C4-2B (cell line): ENCODE measurements at regions not wholly inside any gene's neighbourhood (a gene's known extent, or its start where the extent isn't known, plus 50 kb on each side); places are given as distances from the start of the nearest gene placed in this dataset.

Experiments
- ZFX ChIP-seq: fragments of 450-650 bp; IDR thresholded peaks from 2 replicates; pipeline ENCODE4 v1.6.1; 2017
- TF ChIP-seq, protein P1 (sequence below): fragments of 450-650 bp; conservative IDR thresholded peaks from 2 replicates; pipeline ENCODE4 v1.5.1; 2017; ENCODE audit warnings: mild to moderate bottlenecking

DNA sequence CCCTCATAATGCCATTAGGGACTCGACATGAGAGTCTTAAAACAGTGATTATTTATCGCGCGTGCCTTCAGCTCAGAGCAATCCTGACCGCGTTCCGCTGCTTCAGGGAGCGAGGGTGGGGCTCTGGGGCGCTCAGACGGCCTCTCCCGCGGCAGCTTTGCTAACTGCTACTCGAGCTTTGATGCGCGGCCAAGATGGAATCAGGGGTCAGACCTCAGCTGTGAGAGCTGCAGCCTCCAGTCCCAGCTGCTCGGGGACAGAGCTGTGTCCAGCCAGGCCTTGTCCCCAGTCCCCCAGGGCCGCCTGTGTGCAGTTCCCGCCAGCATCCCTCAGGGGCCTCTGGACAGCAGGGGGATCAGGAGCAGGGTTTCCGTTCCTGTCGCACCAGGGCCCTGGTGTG is 104.6 kb upstream of the TTC34 start:
- TF ChIP-seq, protein P1, sequence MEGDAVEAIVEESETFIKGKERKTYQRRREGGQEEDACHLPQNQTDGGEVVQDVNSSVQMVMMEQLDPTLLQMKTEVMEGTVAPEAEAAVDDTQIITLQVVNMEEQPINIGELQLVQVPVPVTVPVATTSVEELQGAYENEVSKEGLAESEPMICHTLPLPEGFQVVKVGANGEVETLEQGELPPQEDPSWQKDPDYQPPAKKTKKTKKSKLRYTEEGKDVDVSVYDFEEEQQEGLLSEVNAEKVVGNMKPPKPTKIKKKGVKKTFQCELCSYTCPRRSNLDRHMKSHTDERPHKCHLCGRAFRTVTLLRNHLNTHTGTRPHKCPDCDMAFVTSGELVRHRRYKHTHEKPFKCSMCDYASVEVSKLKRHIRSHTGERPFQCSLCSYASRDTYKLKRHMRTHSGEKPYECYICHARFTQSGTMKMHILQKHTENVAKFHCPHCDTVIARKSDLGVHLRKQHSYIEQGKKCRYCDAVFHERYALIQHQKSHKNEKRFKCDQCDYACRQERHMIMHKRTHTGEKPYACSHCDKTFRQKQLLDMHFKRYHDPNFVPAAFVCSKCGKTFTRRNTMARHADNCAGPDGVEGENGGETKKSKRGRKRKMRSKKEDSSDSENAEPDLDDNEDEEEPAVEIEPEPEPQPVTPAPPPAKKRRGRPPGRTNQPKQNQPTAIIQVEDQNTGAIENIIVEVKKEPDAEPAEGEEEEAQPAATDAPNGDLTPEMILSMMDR: no peak
- TF ChIP-seq ZFX: no peak
